ENCODE measurements at regions not wholly inside any gene's neighbourhood (a gene's known extent, or its start where the extent isn't known, plus 50 kb on each side); places are given as distances from the start of the nearest gene placed in this dataset.

- DNase-seq: peak; percentile 51
Measured at GRCh38 chr11:120032766-120033390, 105.0 kb downstream of the TRIM29 start.

- DNase-seq: no peak
Measured at GRCh38 chr11:120031612-120032600, 106.0 kb downstream of the TRIM29 start.

GRCh38 chr11:120031156-120031555, 106.8 kb downstream of the TRIM29 start:
- DNase-seq: no peak

GRCh38 chr11:120030411-120030810, 107.5 kb downstream of the TRIM29 start:
- no peak for DNase-seq

DNA sequence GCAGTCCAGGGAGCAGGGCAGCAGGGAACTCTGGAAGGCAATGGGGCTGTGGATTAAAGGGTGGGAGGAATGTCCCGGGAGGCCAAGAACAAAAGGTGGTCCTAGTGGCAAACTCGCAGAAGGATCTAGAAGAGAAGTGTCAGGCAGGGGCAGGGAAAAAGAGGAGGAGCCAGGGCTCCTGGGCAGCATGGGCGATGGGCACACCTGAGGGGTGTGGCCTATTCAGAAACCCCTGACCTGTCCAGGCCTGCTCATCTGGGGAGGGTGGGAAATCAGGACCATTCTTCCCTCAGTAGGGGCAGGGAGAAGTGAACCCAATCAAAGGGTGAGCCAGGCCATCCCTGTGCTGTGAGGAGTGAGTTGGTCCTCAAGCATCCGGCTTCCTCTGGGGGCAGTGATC, 108.6 kb downstream of the TRIM29 start:
- DNase-seq: no peak

DNA sequence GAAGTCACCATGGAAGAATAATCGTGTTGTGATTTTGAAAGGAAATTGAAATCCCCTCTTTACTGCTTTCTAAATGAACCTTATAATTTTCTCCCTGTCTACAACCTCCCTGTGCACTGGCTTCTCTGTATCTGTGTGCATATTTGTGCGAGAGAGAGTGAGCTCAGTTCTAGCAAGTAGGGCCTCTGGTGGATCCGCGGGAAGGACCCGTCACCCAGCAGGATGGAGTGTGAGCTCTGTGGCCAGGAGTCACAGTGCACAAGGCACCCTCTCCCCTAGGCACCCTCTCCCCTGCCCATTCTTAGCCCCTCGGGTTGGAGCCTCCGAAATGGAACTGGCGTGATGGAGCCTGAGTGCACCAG, 109.0 kb downstream of the TRIM29 start:
- DNase-seq: no peak

DNA sequence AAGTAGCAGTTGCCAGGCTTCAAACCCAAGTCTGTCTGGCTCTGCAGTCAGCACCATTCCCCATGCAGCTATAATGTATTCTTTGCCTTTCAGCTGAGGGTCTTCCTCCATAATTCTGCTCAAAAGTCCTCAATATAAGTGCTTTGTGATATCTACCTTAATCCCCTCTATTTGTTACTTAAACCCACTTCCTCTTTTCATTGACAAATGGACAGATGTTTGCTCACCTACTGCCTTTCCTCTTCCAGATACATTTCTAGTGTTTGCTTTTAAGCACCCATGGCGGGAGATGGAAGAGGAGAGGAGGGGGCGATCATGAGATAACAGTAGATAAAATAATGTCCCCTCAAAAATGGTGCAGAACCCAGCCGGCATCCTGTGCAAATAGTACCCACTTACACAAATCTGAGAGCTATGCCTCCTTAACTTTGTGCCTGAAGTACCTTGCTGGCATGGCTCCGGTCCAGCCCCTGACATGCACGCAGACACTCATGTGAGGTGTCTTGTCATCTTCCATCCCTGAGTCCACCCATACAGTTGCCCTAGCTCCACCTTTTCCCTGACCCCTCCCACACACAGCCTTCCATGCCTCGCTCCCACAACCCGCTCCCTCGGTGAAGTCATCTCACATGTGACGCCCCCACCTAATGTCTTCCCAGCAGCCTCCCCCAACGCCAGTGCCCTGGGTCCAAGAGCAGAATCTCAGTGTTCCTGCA, 109.6 kb downstream of the TRIM29 start:
- no peak for DNase-seq

DNA sequence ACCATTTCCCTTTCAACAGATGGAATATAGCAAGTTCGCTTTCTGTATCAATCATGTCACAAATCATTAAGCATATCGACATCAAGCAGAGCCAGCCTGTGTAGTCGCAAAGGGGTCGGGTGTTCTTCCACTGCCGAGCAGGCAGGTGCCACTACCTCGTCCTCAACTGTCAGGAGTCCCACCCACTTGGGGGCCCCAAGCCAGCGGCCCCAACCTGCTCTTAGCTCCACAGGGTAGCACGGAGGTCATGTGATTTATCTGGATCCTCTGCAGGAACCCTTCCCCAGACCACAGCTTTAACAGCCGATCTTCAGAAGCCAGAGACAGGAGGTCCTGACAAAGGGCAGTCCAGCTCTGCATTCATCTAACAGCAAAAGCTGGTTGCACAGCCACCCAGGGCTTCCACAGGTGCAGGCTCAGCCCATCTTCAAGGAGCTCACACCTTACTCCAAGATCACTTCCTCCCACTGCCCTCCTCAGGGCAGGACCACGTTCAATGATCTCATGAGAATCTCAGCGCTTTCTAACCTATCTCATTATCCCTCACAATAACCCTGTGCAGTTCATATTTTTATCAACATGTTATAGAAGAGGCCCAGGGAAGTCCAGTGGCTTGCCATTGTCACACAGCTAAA, 110.2 kb downstream of the TRIM29 start:
- no peak for DNase-seq

GRCh38 chr11:120025606-120026335, 112.1 kb downstream of the TRIM29 start:
- DNase-seq: no peak

GRCh38 chr11:120024586-120024985, 113.3 kb downstream of the TRIM29 start:
- no peak for DNase-seq

GRCh38 chr11:120024046-120024445, 113.9 kb downstream of the TRIM29 start:
- DNase-seq: no peak

GRCh38 chr11:120023551-120023950, 114.4 kb downstream of the TRIM29 start:
- no peak for DNase-seq

- DNase-seq: no peak
Measured at GRCh38 chr11:120023120-120023519, 114.8 kb downstream of the TRIM29 start.

- no peak for DNase-seq
Measured at GRCh38 chr11:120022617-120023016, 115.3 kb downstream of the TRIM29 start.

- DNase-seq: no peak
Measured at GRCh38 chr11:120021978-120022377, 115.9 kb downstream of the TRIM29 start.

DNA sequence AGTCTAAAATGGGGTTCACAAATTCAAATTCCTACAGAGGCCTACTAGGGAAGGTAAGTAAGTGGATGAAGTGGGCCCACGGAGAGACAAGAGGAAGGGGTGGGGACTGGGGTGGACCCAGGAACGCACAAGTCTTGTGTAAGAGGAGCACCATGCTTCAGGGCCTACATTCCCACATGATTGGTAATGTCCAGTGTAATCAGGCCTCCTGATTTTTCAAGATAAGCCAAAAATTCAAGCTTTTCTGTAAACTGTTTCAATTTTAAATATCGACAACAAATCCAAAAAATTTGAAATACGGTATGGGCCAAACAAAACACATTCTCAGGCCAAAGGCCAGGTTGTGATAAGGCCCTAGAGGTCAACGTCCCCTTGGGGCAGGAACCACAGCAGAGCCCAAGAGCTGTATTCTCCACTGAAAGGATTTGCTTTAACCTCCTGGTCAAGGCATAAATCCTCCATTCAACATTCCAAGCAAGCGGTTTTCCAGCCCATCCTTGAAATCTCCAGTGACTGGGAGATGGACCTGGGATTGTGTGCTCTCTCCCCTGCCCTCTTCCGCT, 116.4 kb downstream of the TRIM29 start:
- no peak for DNase-seq

GRCh38 chr11:120020981-120021380, 116.9 kb downstream of the TRIM29 start:
- no peak for DNase-seq

DNA sequence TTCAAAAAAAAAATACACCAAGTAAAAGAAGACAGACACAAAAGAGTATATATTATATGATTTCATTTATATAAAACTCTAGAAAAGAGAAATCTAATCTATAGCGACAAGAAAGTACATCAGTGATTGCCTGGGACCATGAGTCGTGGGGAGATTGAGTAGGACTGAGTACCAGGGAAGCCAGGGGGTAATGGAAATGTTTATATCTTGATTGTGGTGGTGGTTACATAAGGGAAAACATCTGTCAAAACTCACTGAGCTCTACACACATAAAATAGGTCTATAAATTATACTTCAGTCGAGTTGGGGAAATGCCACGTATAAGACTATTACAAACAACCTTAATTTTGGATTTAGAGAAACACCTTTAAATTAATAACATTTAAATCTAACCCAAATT, 117.4 kb downstream of the TRIM29 start:
- DNase-seq: no peak

DNA sequence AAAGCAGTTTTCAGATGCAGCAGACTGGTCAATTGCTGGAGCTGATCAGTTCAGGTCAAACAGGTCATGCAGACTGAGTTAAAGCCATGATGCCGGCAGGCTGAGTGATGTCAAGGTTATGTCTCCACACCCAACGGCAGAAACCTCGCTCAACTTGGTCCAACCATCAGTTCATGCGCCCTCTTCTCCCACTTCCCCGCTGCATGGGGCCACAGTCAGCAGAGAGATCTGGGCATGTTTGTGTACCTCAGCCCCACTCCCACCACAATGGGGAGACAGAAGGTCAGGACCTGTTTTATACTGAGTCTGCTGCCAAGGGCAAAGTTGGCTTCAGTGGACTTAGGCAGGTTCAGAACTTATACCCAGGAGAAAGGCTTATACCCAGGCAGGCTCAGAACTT, 118.7 kb downstream of the TRIM29 start:
- DNase-seq: no peak

DNA sequence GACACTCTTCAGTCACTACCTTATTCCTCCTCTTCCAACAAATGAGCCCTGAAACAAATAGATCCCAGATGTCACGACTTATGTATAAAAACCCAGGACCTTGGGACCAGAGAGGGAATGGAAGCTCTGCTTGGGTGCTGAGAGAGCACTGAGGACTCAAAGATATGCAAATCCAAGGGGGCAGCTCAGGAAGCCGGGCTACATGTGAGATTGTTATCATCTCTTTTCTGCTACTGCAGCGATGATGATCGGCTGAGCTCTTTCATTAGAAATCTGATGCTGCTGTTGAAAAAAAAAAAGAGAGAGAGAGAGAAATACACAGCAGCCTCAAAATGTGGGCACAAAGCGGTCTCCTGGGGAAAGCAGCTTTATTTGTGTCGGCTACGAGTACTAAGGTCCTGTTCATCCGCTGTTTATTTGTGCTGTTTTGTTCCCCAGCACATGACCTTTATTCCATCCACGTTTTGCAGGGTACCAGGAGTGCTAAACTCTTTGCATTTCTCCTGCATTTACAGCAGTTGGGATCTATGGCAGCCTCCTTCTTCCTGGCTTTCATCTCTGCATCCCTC, 120.2 kb downstream of the TRIM29 start:
- no peak for DNase-seq

Data from tongue (tissue), 1 donor.